HCEC 1CT (cell line): ENCODE measurements at regions not wholly inside any gene's neighbourhood (a gene's known extent, or its start where the extent isn't known, plus 50 kb on each side); places are given as distances from the start of the nearest gene placed in this dataset.
A peak's percentile ranks its signal among the peaks of the same experiment; 100 is the strongest.
"Not testable (repeated sequence)": the region's sequence is repeated elsewhere in the genome, so short reads cannot be mapped to it uniquely, and the experiment has no call there.

ENCODE experiments used
- DNase-seq: peaks from one replicate; pipeline ENCODE4 v3.0.0-alpha.2; 2017

GRCh38 chr2:62410015-62410453 is 96.0 kb downstream of the TMEM17 start:
- DNase-seq, result no peak

DNA sequence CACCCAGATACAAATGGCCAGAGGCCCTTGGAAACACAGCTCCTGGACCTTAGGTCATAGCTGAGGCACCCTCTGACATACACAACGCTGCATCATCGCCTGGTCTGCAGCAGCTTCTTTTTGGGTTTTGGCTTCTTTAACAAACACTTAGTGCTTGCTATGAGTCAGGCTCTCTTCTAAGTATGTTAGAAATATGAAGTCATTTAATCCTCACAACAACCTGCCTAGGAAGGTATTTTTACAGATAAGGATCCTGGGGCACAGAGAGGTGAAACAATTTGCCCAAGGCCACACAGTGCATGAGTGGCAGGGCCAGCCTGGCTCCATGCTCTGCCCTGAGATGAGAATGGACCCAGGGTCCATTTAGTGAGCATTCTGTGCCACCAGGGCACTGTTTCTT is 96.6 kb downstream of the TMEM17 start:
- peak; percentile 17 for DNase-seq

DNA sequence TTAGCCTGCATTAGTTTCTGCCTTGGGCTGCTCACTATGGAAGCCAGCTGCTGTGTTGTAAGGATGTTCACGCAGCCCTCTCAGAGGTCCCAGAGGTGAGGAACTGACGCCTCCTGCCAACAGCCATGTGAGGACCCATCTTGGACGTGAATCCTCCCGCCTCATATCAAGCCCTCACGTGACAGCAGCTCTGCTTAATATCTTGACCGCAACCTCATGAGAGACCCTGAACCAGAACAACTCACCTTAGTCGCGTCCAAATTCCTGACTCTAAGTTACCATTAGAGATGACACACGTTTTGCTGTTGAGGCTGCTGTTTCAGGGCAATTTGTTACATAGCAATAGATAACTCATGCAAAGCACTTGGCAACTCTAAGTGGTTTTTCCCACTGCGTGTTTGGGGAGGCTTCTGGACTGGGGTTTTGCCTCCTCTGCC is 97.7 kb downstream of the TMEM17 start:
- DNase-seq, result no peak

DNA sequence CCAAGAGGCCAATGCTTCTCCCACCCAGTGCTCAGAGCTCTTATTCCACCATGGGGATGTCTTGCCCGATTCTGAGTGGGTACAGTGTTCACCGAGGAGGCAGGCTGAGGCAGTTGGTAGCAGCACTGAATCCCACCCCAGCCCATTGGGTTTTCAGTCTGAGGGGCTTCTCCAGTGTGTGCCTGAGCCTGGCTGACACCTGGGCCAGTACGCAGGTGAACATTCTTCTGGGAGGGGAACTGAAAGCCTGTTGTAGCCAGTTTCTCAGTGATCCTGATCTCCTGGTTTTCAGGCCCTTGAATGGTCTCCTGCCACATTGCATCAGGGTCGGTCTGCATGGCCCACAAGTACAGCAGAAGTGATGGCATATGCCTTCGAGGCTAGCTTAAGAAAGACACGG is 98.2 kb downstream of the TMEM17 start:
- no peak for DNase-seq

DNA sequence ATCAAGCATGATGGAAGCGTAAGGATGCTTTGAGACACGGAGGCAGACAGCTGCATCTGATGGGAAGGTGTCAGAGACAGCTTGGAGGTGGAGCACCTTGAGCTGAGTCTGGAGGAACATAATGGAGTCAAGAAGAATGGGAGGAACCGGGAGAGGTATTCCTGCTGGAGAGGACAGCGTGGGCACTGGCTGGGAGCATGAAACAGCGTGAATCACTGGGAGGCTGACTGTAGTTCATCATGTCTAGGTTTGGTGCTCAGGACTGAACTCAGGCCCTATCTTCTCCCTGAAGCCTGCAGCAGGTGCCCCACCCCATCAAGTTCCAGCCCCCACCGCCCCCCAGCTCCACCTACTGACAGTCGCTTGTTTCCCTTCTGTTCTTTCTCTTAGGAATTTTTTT is 98.6 kb downstream of the TMEM17 start:
- DNase-seq, result no peak

DNA sequence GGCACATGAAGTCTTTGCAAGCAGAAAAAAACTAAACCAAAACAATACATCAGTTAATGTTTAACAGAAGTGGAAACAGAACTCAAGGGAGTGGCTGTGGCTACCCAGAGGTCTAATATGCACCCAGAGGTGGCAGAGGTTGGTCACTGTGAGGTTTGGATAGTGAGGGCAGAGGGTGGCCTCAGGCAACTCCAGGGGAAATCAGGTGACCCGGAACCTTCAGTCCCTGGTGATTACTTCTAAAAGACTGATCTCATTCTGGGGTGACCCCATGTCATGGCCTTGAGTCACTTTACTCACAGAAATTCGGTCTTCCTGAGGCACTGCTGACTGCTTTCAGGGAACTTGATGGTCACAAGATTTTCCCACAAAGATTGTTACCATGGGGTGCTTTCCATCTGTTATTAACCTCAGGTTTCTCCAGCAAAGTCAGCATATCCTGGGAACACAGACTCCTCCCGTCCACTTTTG is 99.4 kb downstream of the TMEM17 start:
- DNase-seq, result no peak

DNA sequence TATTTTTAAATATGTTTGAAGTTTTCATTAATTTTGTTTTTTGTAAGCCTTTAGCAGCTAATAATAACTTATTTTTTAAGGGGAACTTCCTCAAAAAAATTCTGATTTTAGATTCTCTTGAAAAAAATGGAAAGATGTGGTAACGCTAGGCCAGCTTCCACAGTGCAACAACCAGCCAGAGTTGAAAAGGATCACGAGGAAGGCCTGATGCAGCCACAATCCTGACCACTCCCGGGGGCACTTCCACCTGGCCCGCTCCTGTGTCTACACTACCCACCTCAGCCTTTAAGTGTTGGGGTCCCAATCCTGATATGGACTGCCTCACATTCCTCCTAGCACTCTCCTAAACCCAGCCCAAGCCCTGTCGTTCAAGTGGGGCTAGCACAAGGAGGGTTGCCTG is 101.1 kb downstream of the TMEM17 start:
- no peak for DNase-seq

- DNase-seq, result no peak
These were observed 103.8 kb downstream of the TMEM17 start for GRCh38 chr2:62402156-62402555.

GRCh38 chr2:62398356-62398755 is 107.6 kb downstream of the TMEM17 start:
- no peak for DNase-seq

GRCh38 chr2:62396880-62397279 is 109.1 kb downstream of the TMEM17 start:
- DNase-seq, result no peak

DNA sequence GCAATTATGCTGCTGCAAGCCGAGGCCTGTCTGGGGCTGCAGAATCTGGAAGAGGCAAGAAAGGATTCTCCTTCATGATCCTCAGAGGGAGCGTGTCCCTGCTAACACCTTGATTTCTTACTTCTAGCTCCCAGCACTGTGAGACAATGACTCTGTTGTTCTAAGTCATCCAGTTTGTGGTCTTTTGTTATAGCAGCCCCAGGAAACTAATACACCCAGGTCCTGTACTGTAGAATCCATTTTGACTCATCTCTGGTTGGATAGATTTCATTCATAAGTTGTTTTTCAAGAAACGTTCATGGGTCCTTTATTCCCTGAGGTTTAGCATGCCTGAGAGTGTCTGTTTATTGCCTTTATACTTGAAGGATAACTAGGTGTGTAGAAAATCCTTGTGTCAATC is 112.7 kb downstream of the TMEM17 start:
- DNase-seq, result no peak

GRCh38 chr2:62391696-62392095 is 114.3 kb downstream of the TMEM17 start:
- DNase-seq, result no peak

- DNase-seq, result not testable (repeated sequence)
These were observed 119.6 kb downstream of the TMEM17 start for GRCh38 chr2:62386378-62386777.

- DNase-seq, result peak; percentile 1
These were observed 122.1 kb downstream of the TMEM17 start for GRCh38 chr2:62383846-62384245.

GRCh38 chr2:62382757-62383156 is 123.2 kb downstream of the TMEM17 start:
- no peak for DNase-seq

DNA sequence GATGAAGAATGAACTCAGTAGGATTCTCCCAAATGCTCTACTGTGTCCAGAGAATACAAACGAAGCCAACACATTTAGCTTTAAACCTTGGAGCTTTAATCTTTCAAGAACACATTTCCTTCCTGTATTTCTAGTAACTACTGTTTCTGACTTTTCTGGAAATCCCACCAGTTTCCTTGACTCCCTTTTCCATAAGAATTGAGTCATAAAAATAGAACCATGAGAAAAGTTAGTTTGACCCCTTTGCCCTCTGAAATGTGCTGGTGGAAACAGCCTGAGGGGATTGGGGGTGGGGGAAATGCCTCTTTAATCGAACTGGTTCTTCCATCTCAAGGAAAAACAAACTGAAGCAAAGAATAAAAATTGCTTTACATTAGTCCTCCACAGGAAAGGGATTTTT is 123.9 kb downstream of the TMEM17 start:
- DNase-seq, result no peak

DNA sequence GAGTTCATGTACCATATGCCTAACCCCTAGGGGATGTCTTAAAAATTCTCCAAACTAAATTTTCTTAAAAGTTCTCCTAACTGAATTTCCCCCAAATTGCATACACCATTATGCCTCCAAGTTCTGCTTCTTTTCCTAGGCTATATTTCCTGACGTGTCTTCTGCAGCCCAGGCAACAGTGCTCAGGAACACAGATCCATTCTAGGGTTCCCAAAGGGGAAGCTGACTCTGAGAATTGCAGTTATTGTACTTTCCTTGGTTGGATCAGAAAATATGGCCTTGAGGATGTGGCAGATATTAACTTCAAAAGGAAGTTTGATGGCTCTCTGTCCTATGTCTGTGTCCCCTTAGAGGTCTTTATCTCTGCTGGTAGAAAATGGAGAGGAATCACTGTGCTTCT is 124.3 kb downstream of the TMEM17 start:
- DNase-seq, result no peak

DNA sequence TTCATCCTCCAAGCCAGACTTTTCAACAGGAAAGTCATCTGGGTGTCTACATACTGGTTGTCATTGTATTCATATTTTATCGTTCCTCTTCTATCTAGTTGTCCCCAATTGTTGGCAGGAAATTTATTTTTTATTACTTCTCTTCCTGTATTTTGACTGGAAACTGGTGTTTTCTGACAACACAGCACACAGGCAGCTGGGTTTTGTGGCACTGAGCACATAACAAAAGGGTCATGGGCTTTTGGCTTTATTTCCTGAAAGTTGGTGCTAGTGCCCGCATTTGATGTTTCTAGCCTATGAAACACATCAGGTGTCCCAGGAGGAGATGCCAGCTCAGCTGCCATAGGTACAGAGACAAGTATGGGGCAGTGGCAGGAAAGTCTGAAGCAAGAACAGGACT is 126.4 kb downstream of the TMEM17 start:
- DNase-seq, result no peak

DNA sequence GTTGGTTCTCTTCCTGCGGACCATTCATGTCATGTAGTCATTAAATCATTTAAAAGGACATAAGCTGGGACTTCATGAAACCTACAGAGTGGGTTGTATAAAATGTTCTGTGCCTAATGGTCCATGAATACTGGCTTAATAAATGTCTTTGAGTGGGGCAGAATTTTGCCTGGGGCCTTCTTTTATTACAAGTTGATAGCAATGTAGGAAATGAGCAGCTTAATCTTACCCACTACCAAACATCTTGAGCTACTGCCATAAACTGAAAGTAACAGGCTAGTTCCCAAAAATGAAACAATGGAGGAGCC is 130.9 kb downstream of the TMEM17 start:
- no peak for DNase-seq

DNA sequence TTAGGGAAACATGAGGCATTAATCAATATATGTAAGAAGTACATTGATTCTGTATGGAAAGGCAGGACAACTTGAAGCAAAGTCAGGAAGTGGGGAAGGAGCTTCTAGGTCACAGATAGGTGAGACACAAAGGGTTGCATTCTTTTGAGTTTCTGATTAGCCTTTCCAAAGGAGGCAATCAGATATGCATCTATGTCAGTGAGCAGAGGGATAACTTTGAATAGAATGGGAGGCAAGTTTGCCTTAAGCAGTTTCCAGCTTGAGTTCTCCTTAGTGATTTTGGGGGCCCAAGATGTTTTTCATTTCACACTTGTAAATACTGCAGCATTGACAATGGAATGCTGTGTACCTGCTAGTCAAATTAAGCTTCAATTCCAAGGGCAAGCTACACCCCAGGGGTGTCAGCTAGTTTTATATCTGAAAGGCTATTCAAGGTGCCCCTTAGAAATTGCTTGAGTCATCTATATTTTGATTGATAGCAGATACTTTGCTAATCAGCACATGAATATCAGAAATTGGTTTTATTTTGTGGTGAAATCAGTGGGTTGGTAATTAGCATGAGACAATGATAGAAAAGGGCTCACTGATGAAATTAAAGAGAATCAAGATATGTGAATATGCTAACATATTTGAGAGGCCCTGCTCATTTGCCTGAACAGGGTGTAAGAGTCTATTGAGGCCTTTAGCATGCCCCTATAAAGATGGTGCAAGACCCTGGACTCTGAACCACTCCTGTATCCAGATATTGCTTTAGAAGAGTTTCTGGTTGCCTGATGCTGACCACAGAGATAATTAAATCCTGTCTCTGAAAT is 131.5 kb downstream of the TMEM17 start:
- DNase-seq, result no peak

DNA sequence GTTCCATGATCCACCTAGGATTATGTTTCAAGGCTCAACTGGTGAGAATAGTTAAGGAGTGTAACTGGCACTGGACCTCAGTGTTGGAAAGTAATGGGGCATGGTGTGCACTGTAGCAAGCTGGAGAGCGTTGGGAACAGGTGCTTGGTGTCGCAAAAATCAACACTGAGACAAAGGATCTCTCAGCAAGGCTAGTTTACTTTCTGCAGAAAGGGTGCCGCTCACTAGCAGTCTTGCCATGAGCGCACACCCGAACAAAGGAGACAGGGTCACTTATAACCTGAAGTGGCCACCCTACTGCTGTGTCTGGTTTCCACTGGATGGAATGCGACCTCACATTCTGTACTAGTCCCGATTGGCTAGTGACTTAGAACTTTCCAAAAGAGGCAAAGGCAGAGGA is 133.2 kb downstream of the TMEM17 start:
- DNase-seq, result no peak

DNA sequence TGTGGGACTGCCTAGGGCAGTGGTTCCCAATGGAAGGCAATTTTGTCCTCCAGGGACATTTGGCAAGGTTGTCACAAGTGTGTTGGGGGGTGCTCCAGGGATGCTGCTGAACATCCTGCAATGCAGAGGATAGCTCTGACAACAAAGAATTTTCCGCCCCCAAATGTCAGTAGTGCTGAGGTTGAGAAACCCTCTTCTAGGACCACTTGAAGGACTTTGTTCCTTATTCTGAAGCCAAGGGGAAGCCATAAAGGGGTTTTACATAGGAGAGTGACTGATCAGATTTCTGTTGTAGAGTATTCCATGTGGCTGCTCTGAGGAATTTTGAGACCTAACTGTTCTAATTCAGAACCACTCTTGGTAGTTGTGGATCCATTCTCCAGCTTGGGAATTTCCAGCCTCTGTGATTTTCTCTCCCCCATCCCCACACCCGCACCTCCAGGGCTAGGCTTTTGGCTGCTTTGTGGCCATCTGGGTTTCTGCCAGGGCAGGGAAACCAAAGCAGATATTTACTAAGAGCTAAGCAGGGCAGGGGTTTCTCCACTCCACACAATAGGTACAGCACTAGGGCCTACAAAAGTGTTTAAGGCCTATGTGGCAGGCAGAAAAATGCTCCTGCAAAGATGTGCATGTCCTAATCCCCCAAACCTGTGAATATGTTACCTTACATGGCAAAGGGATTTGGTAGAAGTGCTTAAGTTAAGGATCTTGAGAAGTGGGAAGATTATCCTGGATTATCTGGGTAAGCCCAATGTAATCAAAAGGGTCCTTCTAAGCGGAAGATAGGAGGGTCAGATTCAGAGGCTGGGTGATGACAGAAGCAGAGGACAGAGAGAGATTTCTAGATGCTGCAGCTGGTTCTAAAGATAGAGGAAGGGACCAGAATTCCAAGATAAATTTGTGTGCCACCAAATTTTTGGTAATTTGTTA is 135.4 kb downstream of the TMEM17 start:
- DNase-seq, result no peak

DNA sequence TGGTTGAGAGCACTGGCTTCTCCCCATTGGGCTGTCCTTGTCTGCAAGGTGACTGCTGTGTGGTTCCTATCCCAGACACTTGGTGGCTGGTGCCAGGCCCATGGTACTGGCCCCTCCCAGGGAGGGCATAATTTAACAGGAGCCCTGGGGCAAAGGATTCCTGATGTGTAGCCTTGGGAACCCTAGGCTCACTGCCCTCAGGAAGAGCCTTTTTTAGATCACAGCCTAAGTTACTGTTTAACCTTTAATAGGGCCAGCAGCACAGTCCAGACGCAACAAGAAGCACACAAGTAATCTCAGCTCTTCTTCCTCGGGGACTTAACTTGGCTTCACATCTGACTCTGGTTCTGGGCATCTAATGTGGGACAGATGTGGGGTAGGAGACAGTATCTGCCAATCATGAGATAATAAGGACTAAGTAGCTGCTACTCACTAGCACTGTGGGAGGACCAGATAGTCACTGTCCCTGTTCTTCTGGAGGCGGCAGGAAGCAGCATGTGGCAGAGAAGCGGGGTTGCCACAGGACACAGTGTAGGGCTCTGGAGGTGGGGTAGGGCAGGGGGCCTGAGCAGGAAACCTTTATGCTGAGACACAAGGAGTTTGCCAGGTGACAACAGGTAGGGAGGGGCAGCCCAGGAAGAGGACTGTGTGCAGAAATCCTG is 136.3 kb downstream of the TMEM17 start:
- DNase-seq, result no peak
